A673 (cell line): ENCODE measurements at regions not wholly inside any gene's neighbourhood (a gene's known extent, or its start where the extent isn't known, plus 50 kb on each side); places are given as distances from the start of the nearest gene placed in this dataset.

Source experiments
- EZH2 ChIP-seq: fragments of 200-600 bp; sonication (generic); IDR thresholded peaks from 2 replicates; pipeline ENCODE4 v1.6.1; 2017; ENCODE audit warnings: borderline replicate concordance, low read depth, mild to moderate bottlenecking, mixed read lengths, antibody characterized with exemption, low read length; ENCODE audit not compliant: poor library complexity, severe bottlenecking
- TF ChIP-seq, protein P1 (sequence below): fragments of 300-800, 200-600 bp; sonication (generic); conservative IDR thresholded peaks from 2 replicates; pipeline ENCODE4 v1.5.1; 2017; ENCODE audit warnings: low read depth, mild to moderate bottlenecking, antibody characterized with exemption, low read length, moderate library complexity, mixed read lengths

- TF ChIP-seq, protein P1, sequence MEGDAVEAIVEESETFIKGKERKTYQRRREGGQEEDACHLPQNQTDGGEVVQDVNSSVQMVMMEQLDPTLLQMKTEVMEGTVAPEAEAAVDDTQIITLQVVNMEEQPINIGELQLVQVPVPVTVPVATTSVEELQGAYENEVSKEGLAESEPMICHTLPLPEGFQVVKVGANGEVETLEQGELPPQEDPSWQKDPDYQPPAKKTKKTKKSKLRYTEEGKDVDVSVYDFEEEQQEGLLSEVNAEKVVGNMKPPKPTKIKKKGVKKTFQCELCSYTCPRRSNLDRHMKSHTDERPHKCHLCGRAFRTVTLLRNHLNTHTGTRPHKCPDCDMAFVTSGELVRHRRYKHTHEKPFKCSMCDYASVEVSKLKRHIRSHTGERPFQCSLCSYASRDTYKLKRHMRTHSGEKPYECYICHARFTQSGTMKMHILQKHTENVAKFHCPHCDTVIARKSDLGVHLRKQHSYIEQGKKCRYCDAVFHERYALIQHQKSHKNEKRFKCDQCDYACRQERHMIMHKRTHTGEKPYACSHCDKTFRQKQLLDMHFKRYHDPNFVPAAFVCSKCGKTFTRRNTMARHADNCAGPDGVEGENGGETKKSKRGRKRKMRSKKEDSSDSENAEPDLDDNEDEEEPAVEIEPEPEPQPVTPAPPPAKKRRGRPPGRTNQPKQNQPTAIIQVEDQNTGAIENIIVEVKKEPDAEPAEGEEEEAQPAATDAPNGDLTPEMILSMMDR: no peak
- no peak for TF ChIP-seq EZH2
These were observed 116.3 kb upstream of the MEF2A start for GRCh38 chr15:99449514-99449913.
